OCI-LY3 (cell line): ENCODE measurements at regions not wholly inside any gene's neighbourhood (a gene's known extent, or its start where the extent isn't known, plus 50 kb on each side); places are given as distances from the start of the nearest gene placed in this dataset.

Experiments
- H2AFZ ChIP-seq: fragments of 200-600, 300-600 bp; shearing (Covaris generic); 2 replicates; pipeline ENCODE4 v1.6.0; 2014; ENCODE audit warnings: antibody characterized with exemption, low read depth, low read length
- H3K27ac ChIP-seq: fragments of 200-600, 300-600 bp; sonication (generic); 2 replicates; pipeline ENCODE4 v1.5.1; 2014; ENCODE audit warnings: mild to moderate bottlenecking, low read length, moderate library complexity, mixed read lengths
- H3K27me3 ChIP-seq: fragments of 200-600, 300-600 bp; sonication (generic); 2 replicates; pipeline ENCODE4 v1.6.1; 2014; ENCODE audit warnings: low read depth, low read length, mixed read lengths
- H3K36me3 ChIP-seq: fragments of 200-600, 300-600 bp; sonication (generic); replicated peaks from 2 replicates; pipeline ENCODE3; 2014; ENCODE audit warnings: low read depth, low read length, mixed read lengths
- H3K4me1 ChIP-seq: fragments of 300-600, 200-600 bp; sonication (generic); 2 replicates; pipeline ENCODE4 v1.6.1; 2014; ENCODE audit warnings: low read length, mixed read lengths
- H3K4me2 ChIP-seq: fragments of 200-600, 300-600 bp; sonication (generic); 2 replicates; pipeline ENCODE4 v1.6.1; 2014; ENCODE audit warnings: low read length, mixed read lengths
- H3K4me3 ChIP-seq: fragments of 300-600, 200-600 bp; sonication (generic); 2 replicates; pipeline ENCODE4 v1.5.1; 2014; ENCODE audit warnings: antibody characterized with exemption, mild to moderate bottlenecking, low read length, moderate library complexity
- H3K79me2 ChIP-seq: fragments of 300-600, 200-600 bp; shearing (Covaris generic); 2 replicates; pipeline ENCODE4 v1.6.1; 2014; ENCODE audit warnings: mild to moderate bottlenecking, low read length, mixed read lengths
- H3K9ac ChIP-seq: fragments of 300-600, 200-600 bp; shearing (Covaris generic); 2 replicates; pipeline ENCODE4 v1.6.0; 2014; ENCODE audit warnings: mild to moderate bottlenecking, low read length, moderate library complexity
- H3K9me3 ChIP-seq: fragments of 200-600, 300-600 bp; shearing (Covaris generic); 2 replicates; pipeline ENCODE4 v1.6.1; 2014; ENCODE audit warnings: low read length, mixed read lengths; ENCODE audit not compliant: insufficient read depth
- H4K20me1 ChIP-seq: fragments of 200-600, 300-600 bp; sonication (generic); 2 replicates; pipeline ENCODE4 v1.6.1; 2016; ENCODE audit warnings: low read length, mixed read lengths; ENCODE audit not compliant: insufficient read depth
- CTCF ChIP-seq: fragments of 200-600, 300-600 bp; sonication (generic); IDR thresholded peaks from 2 replicates; pipeline ENCODE4 v1.5.1; 2014; ENCODE audit warnings: antibody characterized with exemption, low read length, low read depth
- EZH2phosphoT487 ChIP-seq: fragments of 200-600 bp; shearing (Covaris generic); IDR thresholded peaks from 2 replicates; pipeline ENCODE4 v1.6.1; 2018; ENCODE audit warnings: antibody characterized with exemption, mixed run types, low read depth

GRCh38 chr6:14735956-14736486 lies 509.8 kb upstream of the JARID2 start:
- no peak overlapping the region for H2AFZ ChIP-seq
- H3K36me3 ChIP-seq, result no peaks in the 10 kb centered on the region
- no peaks in the 10 kb centered on the region for H3K9me3 ChIP-seq
- H4K20me1 ChIP-seq, result no peaks in the 10 kb centered on the region
- TF ChIP-seq EZH2phosphoT487, result no peak
- no peak for TF ChIP-seq CTCF
- H3K4me2 ChIP-seq, result no peak overlapping the region
- H3K27me3 ChIP-seq, result peaks cover 19% of the 10 kb centered on the region
- no peaks in the 10 kb centered on the region for H3K79me2 ChIP-seq
- H3K9ac ChIP-seq, result no peak overlapping the region
- no peak overlapping the region for H3K27ac ChIP-seq
- H3K4me1 ChIP-seq, result peaks cover 43% of the 10 kb centered on the region
- H3K4me3 ChIP-seq, result no peak overlapping the region

GRCh38 chr6:14736554-14736953 lies 509.3 kb upstream of the JARID2 start:
- Histone ChIP-seq H3K4me2 (no peak overlapping the region), H3K9ac (no peak overlapping the region), H3K4me1 (peaks cover 43% of the 10 kb centered on the region), H2AFZ (no peak overlapping the region), H3K4me3 (no peak overlapping the region), H3K9me3 (no peaks in the 10 kb centered on the region), H4K20me1 (no peaks in the 10 kb centered on the region), H3K27me3 (peaks cover 19% of the 10 kb centered on the region), H3K36me3 (no peaks in the 10 kb centered on the region), H3K79me2 (no peaks in the 10 kb centered on the region), H3K27ac (no peak overlapping the region)
- no peak for TF ChIP-seq CTCF

- no peaks in the 10 kb centered on the region for H3K79me2 ChIP-seq
- H3K36me3 ChIP-seq, result no peaks in the 10 kb centered on the region
- no peak overlapping the region for H2AFZ ChIP-seq
- peaks cover 9% of the 10 kb centered on the region for H3K27me3 ChIP-seq
- TF ChIP-seq CTCF (no peak), EZH2phosphoT487 (no peak)
- H3K4me1 ChIP-seq, result peaks cover 39% of the 10 kb centered on the region
- no peak overlapping the region for H3K27ac ChIP-seq
- H3K4me2 ChIP-seq, result no peak overlapping the region
- H3K9ac ChIP-seq, result no peak overlapping the region
- H3K9me3 ChIP-seq, result no peaks in the 10 kb centered on the region
- H4K20me1 ChIP-seq, result no peaks in the 10 kb centered on the region
- no peak overlapping the region for H3K4me3 ChIP-seq
Observed at GRCh38 chr6:14738497-14738896, 507.4 kb upstream of the JARID2 start.

GRCh38 chr6:14738933-14739332 lies 506.9 kb upstream of the JARID2 start:
- H4K20me1 ChIP-seq, result no peaks in the 10 kb centered on the region
- no peak overlapping the region for H3K9ac ChIP-seq
- H3K4me2 ChIP-seq, result no peak overlapping the region
- H3K36me3 ChIP-seq, result no peaks in the 10 kb centered on the region
- peaks cover 39% of the 10 kb centered on the region for H3K4me1 ChIP-seq
- H3K4me3 ChIP-seq, result no peak overlapping the region
- no peaks in the 10 kb centered on the region for H3K79me2 ChIP-seq
- H3K27ac ChIP-seq, result no peak overlapping the region
- TF ChIP-seq CTCF, result no peak
- no peak for TF ChIP-seq EZH2phosphoT487
- H2AFZ ChIP-seq, result no peak overlapping the region
- no peaks in the 10 kb centered on the region for H3K9me3 ChIP-seq
- peaks cover 5% of the 10 kb centered on the region; the same call in 1 of the 2 replicates for H3K27me3 ChIP-seq
